HepG2 (cell line): ENCODE measurements at regions not wholly inside any gene's neighbourhood (a gene's known extent, or its start where the extent isn't known, plus 50 kb on each side); places are given as distances from the start of the nearest gene placed in this dataset.

Experiments
- ATAC-seq: fragments of 200-7000 bp; cut with Tn5 transposase; 3 replicates; pipeline ENCODE4 v1.9.1; 2020; ENCODE audit warnings: mild to moderate bottlenecking, moderate library complexity
- BruUV-seq: library from RNA; stranded (reverse); fragments of 400-500 nt; replicated peaks from 2 replicates; lab custom pipeline; 2021; lab: Mats Ljungman, UMichigan
- CTCF ChIA-PET: fragments of 300-600 bp; formaldehyde crosslinking; extraction: SDS; loops from one replicate; lab custom pipeline; 2021; ENCODE audit warnings: low total read pairs, inconsistent platforms, low intra/inter-chr PET ratio; lab: Yijun Ruan, JAX
- POLR2A ChIA-PET: fragments of 350-600 bp; sonication (Branson Sonifier 250); formaldehyde crosslinking; loops from one replicate; lab custom pipeline; 2020; ENCODE audit warnings: antibody characterized with exemption, inconsistent platforms; lab: Yijun Ruan, JAX
- DNase-seq: peaks from one replicate; pipeline ENCODE4 v3.0.0-alpha.2; 2015; ENCODE audit warnings: low spot score
- FAIRE-seq: peaks from 3 replicates; lab custom pipeline; 2011; peaks lifted over from hg19 to GRCh38; lab: Jason Lieb, UNC
- H2AFZ ChIP-seq: one replicate; pipeline ENCODE4 v1.6.1; 2011; ENCODE audit warnings: low read length, inconsistent platforms
- H3K27ac ChIP-seq: fragments of 300-600 bp; 3 replicates; pipeline ENCODE4 v1.8.0; 2011; ENCODE audit warnings: mixed run types, mild to moderate bottlenecking, mixed read lengths, low read length, inconsistent platforms; ENCODE audit not compliant: insufficient read depth; ENCODE audit errors: extremely low read length
- H3K27me3 ChIP-seq, 2 experiments: fragments of 200-600 bp in 1 of 2; 2 replicates in 1 of 2; 3 replicates in 1 of 2; pipeline versions ENCODE4 v1.6.0 to v1.8.0; 2011; ENCODE audit warnings: low read length in 2 of 2, mild to moderate bottlenecking in 2 of 2, moderate library complexity in 2 of 2, inconsistent platforms in 1 of 2; ENCODE audit not compliant: insufficient read depth in 2 of 2, control insufficient read depth in 1 of 2
- H3K36me3 ChIP-seq, 2 experiments: fragments of 200-600 bp in 1 of 2; replicated peaks in 1 of 2; 2 replicates in 1 of 2; 3 replicates in 1 of 2; pipeline versions ENCODE4 v1.5.1 to v1.8.0; 2011; ENCODE audit warnings: low read length in 2 of 2, inconsistent platforms in 1 of 2; ENCODE audit not compliant: insufficient read depth in 2 of 2, control insufficient read depth in 1 of 2
- H3K4me1 ChIP-seq: 2 replicates; pipeline ENCODE4 v1.5.1; 2012; ENCODE audit warnings: low read length, inconsistent platforms; ENCODE audit not compliant: insufficient read depth
- H3K4me2 ChIP-seq: 2 replicates; pipeline ENCODE4 v1.6.0; 2011; ENCODE audit warnings: low read depth, low read length, inconsistent platforms
- H3K4me3 ChIP-seq, 3 experiments: fragments of 200-600 bp in 1 of 3; sonication (generic), shearing (Covaris generic) in 1 of 3; replicated peaks in 1 of 3; 2 replicates each; pipeline ENCODE4 v1.5.1; 2011 to 2016; ENCODE audit warnings: low read length in 3 of 3, inconsistent platforms in 2 of 3, low read depth in 2 of 3, mild to moderate bottlenecking in 2 of 3, control low read depth in 1 of 3, mixed read lengths in 1 of 3; ENCODE audit not compliant: insufficient read depth in 1 of 3
- H3K79me2 ChIP-seq: one replicate; pipeline ENCODE4 v1.6.1; 2011; ENCODE audit warnings: low read length, inconsistent platforms; ENCODE audit not compliant: insufficient read depth
- H3K9ac ChIP-seq: 2 replicates; pipeline ENCODE4 v1.6.0; 2011; ENCODE audit warnings: mild to moderate bottlenecking, low read depth, low read length, inconsistent platforms; ENCODE audit not compliant: insufficient read depth
- H3K9me3 ChIP-seq: 2 replicates; pipeline ENCODE4 v1.5.1; 2012; ENCODE audit warnings: mild to moderate bottlenecking, low read length
- H4K20me1 ChIP-seq: 2 replicates; pipeline ENCODE4 v1.6.0; 2011; ENCODE audit warnings: inconsistent platforms, mild to moderate bottlenecking, low read length, moderate library complexity; ENCODE audit not compliant: insufficient read depth
- ASH2L ChIP-seq: fragments of 300-600, 200-600 bp; sonication (generic); IDR thresholded peaks from 2 replicates; pipeline ENCODE4 v1.7.0; 2017; ENCODE audit warnings: low read depth, mild to moderate bottlenecking, moderate library complexity, mixed read lengths, low read length; ENCODE audit not compliant: insufficient read length
- ATAD3A ChIP-seq: sonication (generic); formaldehyde crosslinking; IDR thresholded peaks from 2 replicates; pipeline ENCODE4 v1.4.0; 2020; ENCODE audit warnings: missing genetic modification reagents
- KLF16 ChIP-seq, 2 experiments: sonication (generic) in 1 of 2; formaldehyde crosslinking in 1 of 2; IDR thresholded peaks; 2 replicates each; pipeline versions ENCODE4 v1.6.1 to v1.8.0; 2016 to 2023; ENCODE audit warnings: missing genetic modification reagents in 2 of 2, missing compliant biosample characterization in 1 of 2
- MLLT10 ChIP-seq: sonication (generic); formaldehyde crosslinking; IDR thresholded peaks from 2 replicates; pipeline ENCODE4 v1.4.0; 2020; ENCODE audit warnings: missing genetic modification reagents
- NAIF1 ChIP-seq: sonication (generic); formaldehyde crosslinking; IDR thresholded peaks from 2 replicates; pipeline ENCODE4 v1.5.0; 2020; ENCODE audit warnings: mild to moderate bottlenecking, missing genetic modification reagents, borderline replicate concordance
- NCOA5 ChIP-seq: sonication (generic); formaldehyde crosslinking; IDR thresholded peaks from 2 replicates; pipeline ENCODE4 v1.4.0; 2020; ENCODE audit warnings: missing genetic modification reagents
- RFXAP ChIP-seq: sonication (generic); formaldehyde crosslinking; IDR thresholded peaks from 2 replicates; pipeline ENCODE4 v1.4.0; 2020; ENCODE audit warnings: missing genetic modification reagents, borderline replicate concordance
- TBX2 ChIP-seq: sonication (generic); formaldehyde crosslinking; IDR thresholded peaks from 2 replicates; pipeline ENCODE4 v1.5.0; 2020; ENCODE audit warnings: missing genetic modification reagents, mild to moderate bottlenecking, borderline replicate concordance
- ZBTB7A ChIP-seq: sonication (generic); formaldehyde crosslinking; IDR thresholded peaks from 2 replicates; pipeline ENCODE4 v1.8.0; 2022; ENCODE audit warnings: mild to moderate bottlenecking, missing genetic modification reagents
- ZFX ChIP-seq: sonication (generic); formaldehyde crosslinking; IDR thresholded peaks from 2 replicates; pipeline ENCODE4 v1.4.0; 2020; ENCODE audit warnings: mild to moderate bottlenecking, low read depth, missing genetic modification reagents, moderate library complexity
- ZNF558 ChIP-seq: sonication (generic); formaldehyde crosslinking; IDR thresholded peaks from 2 replicates; pipeline ENCODE4 v1.9.0; 2022; ENCODE audit warnings: mild to moderate bottlenecking, missing genetic modification reagents, borderline replicate concordance
- ZNF775 ChIP-seq: sonication (generic); formaldehyde crosslinking; IDR thresholded peaks from 2 replicates; pipeline ENCODE4 v1.4.0; 2020; ENCODE audit warnings: missing genetic modification reagents, mild to moderate bottlenecking, moderate library complexity, borderline replicate concordance
- ZNF841 ChIP-seq: sonication (generic); formaldehyde crosslinking; IDR thresholded peaks from 2 replicates; pipeline ENCODE4 v1.8.1; 2023; ENCODE audit warnings: missing genetic modification reagents, borderline replicate concordance
- WGBS: methylation state at CpG from one replicate; pipeline ENCODE4 v1.1.6; 2017; ENCODE audit warnings: low lambda C conversion rate; 5-methylcytosine and 5-hydroxymethylcytosine counted together
- in situ Hi-C: cut with HindIII; loops from 2 replicates; pipeline ENCODE4 v1.10.0; 2017; ENCODE audit warnings: low pct_unique_long_range_greater_than_20kb; ENCODE audit not compliant: extremely low pct_ligation_motif_present
- intact Hi-C: fragments of 100-400 bp; cut with micrococcal nuclease; formaldehyde crosslinking; loops from one replicate; pipeline ENCODE4 v1.10.0; 2022; ENCODE audit not compliant: unreplicated experiment
- TF ChIP-seq, protein P1 (sequence below): sonication (generic); formaldehyde crosslinking; conservative IDR thresholded peaks from 2 replicates; pipeline ENCODE4 v1.4.0; 2020; ENCODE audit warnings: missing genetic modification reagents
- TF ChIP-seq, protein P2 (sequence below): sonication (generic); formaldehyde crosslinking; IDR thresholded peaks from 2 replicates; pipeline ENCODE4 v1.4.0; 2020; ENCODE audit warnings: missing genetic modification reagents
- TF ChIP-seq, protein P3 (sequence below): sonication (generic); formaldehyde crosslinking; IDR thresholded peaks from 2 replicates; pipeline ENCODE4 v1.8.1; 2023; ENCODE audit warnings: missing genetic modification reagents, inconsistent platforms, borderline replicate concordance

DNA sequence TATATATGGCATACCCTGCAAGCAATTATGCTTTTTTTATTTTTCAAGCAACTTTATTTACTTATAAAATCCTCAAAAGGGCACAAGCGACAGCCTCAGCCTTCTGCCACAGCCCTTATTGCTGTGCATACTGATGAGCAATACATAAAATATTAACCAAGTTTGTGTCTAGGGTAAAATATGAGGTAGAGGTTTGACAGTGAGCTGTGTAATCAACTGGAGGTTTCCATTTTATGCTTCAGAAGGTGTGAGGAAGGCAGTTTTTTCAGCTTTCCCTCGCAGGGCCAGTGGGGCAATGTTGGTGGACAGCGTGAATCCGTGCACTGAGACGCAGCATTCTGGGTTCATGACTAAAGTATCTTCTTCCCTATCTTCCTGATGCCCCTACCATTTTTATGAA lies 310.4 kb downstream of the IRS2 start (continued):
- TF ChIP-seq, protein P1, sequence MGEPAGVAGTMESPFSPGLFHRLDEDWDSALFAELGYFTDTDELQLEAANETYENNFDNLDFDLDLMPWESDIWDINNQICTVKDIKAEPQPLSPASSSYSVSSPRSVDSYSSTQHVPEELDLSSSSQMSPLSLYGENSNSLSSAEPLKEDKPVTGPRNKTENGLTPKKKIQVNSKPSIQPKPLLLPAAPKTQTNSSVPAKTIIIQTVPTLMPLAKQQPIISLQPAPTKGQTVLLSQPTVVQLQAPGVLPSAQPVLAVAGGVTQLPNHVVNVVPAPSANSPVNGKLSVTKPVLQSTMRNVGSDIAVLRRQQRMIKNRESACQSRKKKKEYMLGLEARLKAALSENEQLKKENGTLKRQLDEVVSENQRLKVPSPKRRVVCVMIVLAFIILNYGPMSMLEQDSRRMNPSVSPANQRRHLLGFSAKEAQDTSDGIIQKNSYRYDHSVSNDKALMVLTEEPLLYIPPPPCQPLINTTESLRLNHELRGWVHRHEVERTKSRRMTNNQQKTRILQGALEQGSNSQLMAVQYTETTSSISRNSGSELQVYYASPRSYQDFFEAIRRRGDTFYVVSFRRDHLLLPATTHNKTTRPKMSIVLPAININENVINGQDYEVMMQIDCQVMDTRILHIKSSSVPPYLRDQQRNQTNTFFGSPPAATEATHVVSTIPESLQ: no peak
- TF ChIP-seq ASH2L (no peak), MLLT10 (CRISPR knock-in tag) (no peak), ZNF558 (CRISPR knock-in tag) (no peak)

DNA sequence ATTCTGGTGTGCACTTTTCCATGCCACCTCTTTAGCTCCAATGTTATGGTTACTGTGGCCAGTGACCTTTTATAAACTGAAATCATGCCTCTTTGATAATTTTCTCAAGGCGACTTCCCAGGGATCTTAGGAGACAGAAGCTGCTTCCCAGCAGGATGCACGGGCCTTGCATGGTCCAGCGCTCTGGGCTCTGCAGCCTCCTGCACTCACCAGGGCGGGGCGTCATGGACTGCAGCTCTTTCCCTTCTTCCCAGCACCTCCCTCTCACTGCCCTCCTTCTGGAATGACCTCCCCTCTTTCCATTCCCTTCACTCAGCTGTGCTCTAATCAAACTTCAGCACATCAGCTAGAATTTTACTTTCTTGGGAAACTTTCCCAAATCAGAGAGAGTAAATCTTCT lies 318.3 kb downstream of the IRS2 start:
- ChIA-PET POLR2A (no interaction called here), CTCF (no interaction called here)
- H3K4me1 ChIP-seq: no peaks in the 10 kb centered on the region
- H3K27me3 ChIP-seq: no peaks in the 10 kb centered on the region
- no peaks in the 10 kb centered on the region for H3K36me3 ChIP-seq
- no peaks in the 10 kb centered on the region for H3K79me2 ChIP-seq
- H3K9me3 ChIP-seq: peaks cover 44% of the 10 kb centered on the region
- DNase-seq (no peak), FAIRE-seq (no peak), ATAC-seq (no peak)
- H3K9ac ChIP-seq: no peak overlapping the region
- no peak overlapping the region for H3K27ac ChIP-seq
- no TSS peak for BruUV-seq
- intact Hi-C loops (no loop called here), in situ Hi-C loops (no loop called here)
- H3K4me2 ChIP-seq: no peak overlapping the region
- 37% methylated on average over 5 of the region's 5 CpGs for WGBS
- no peak overlapping the region for H3K4me3 ChIP-seq
- no peaks in the 10 kb centered on the region for H4K20me1 ChIP-seq
- H2AFZ ChIP-seq: no peak overlapping the region
- TF ChIP-seq ZFX (CRISPR knock-in tag) (no peak), ZNF775 (CRISPR knock-in tag) (no peak), NAIF1 (CRISPR knock-in tag) (no peak), TBX2 (no peak), NCOA5 (CRISPR knock-in tag) (no peak), ATAD3A (no peak), KLF16 (CRISPR knock-in tag; IDR thresholded peaks at IDR 0.05) (no peak), RFXAP (no peak), ZBTB7A (CRISPR knock-in tag) (no peak), ZNF841 (CRISPR knock-in tag) (no peak)
- TF ChIP-seq, protein P2, sequence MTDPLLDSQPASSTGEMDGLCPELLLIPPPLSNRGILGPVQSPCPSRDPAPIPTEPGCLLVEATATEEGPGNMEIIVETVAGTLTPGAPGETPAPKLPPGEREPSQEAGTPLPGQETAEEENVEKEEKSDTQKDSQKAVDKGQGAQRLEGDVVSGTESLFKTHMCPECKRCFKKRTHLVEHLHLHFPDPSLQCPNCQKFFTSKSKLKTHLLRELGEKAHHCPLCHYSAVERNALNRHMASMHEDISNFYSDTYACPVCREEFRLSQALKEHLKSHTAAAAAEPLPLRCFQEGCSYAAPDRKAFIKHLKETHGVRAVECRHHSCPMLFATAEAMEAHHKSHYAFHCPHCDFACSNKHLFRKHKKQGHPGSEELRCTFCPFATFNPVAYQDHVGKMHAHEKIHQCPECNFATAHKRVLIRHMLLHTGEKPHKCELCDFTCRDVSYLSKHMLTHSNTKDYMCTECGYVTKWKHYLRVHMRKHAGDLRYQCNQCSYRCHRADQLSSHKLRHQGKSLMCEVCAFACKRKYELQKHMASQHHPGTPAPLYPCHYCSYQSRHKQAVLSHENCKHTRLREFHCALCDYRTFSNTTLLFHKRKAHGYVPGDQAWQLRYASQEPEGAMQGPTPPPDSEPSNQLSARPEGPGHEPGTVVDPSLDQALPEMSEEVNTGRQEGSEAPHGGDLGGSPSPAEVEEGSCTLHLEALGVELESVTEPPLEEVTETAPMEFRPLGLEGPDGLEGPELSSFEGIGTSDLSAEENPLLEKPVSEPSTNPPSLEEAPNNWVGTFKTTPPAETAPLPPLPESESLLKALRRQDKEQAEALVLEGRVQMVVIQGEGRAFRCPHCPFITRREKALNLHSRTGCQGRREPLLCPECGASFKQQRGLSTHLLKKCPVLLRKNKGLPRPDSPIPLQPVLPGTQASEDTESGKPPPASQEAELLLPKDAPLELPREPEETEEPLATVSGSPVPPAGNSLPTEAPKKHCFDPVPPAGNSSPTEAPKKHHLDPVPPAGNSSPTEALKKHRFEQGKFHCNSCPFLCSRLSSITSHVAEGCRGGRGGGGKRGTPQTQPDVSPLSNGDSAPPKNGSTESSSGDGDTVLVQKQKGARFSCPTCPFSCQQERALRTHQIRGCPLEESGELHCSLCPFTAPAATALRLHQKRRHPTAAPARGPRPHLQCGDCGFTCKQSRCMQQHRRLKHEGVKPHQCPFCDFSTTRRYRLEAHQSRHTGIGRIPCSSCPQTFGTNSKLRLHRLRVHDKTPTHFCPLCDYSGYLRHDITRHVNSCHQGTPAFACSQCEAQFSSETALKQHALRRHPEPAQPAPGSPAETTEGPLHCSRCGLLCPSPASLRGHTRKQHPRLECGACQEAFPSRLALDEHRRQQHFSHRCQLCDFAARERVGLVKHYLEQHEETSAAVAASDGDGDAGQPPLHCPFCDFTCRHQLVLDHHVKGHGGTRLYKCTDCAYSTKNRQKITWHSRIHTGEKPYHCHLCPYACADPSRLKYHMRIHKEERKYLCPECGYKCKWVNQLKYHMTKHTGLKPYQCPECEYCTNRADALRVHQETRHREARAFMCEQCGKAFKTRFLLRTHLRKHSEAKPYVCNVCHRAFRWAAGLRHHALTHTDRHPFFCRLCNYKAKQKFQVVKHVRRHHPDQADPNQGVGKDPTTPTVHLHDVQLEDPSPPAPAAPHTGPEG: no peak
- TF ChIP-seq, protein P3, sequence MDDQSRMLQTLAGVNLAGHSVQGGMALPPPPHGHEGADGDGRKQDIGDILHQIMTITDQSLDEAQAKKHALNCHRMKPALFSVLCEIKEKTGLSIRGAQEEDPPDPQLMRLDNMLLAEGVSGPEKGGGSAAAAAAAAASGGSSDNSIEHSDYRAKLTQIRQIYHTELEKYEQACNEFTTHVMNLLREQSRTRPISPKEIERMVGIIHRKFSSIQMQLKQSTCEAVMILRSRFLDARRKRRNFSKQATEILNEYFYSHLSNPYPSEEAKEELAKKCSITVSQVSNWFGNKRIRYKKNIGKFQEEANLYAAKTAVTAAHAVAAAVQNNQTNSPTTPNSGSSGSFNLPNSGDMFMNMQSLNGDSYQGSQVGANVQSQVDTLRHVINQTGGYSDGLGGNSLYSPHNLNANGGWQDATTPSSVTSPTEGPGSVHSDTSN (CRISPR knock-in tag): no peak
